ENCODE measurements at regions not wholly inside any gene's neighbourhood (a gene's known extent, or its start where the extent isn't known, plus 50 kb on each side); places are given as distances from the start of the nearest gene placed in this dataset.

DNA sequence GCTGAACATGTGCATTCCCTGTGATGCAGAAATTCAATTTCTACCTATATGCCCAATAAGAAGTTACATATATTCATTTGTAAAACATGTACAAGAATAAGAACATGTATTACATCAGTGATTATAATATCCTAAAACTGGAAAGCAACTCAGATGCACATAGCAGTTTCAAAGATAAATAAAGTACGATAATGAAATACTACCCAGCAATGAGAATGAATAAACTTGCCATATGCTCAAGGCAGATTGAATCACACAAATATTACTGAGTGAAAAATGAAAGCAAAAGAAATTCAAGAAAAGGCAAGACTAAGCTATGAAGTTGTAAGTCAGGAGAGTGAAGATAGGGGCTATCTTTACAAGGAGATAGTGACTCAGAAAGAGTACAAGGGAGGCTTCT is 345.3 kb upstream of the OR4E1 start:
- Histone ChIP-seq H3K36me3 (ENCODE audit: control insufficient read depth in 2 of 2, insufficient read depth in 2 of 2, low read length in 1 of 2) (no peaks in the 10 kb centered on the region), H3K79me2 (ENCODE audit: control insufficient read depth, insufficient read depth, low read length) (no peaks in the 10 kb centered on the region), H3K27ac (ENCODE audit: control insufficient read depth, insufficient read depth) (no peak overlapping the region), H3K27me3 (replicated peaks in 1 of 2; ENCODE audit: control insufficient read depth in 2 of 2, insufficient read depth in 2 of 2, low read length in 1 of 2) (no peaks in the 10 kb centered on the region), H3K4me2 (ENCODE audit: control insufficient read depth, insufficient read depth) (no peak overlapping the region), H3K4me3 (no peak overlapping the region), H3K9me3 (replicated peaks; ENCODE audit: control insufficient read depth, insufficient read depth, low read length) (no peaks in the 10 kb centered on the region), H2AFZ (ENCODE audit: control insufficient read depth, low read depth, low read length) (no peak overlapping the region), H3K4me1 (ENCODE audit: control insufficient read depth, insufficient read depth, low read length) (no peaks in the 10 kb centered on the region), H4K20me1 (ENCODE audit: control insufficient read depth, insufficient read depth) (no peaks in the 10 kb centered on the region), H3K9ac (ENCODE audit: control insufficient read depth, insufficient read depth, low read length) (no peak overlapping the region)
- no peak for DNase-seq (ENCODE audit: low read depth, low spot score)
- no peak for ATAC-seq
- no TSS peak for BruUV-seq (replicated peaks)
- RAD21 ChIA-PET (ENCODE audit: unreplicated experiment) = no interaction called here
- CTCF ChIA-PET = interaction anchor here (1.3 to 2.2 kb wide), 3 partner anchors 18 to 40 kb away, joined by 3 to 6 read pairs (median 4); no protein-coding TSS in a partner anchor
- 23% methylated on average over 1 of the region's 1 CpG for WGBS (ENCODE audit: insufficient coverage, insufficient replicate concordance, low lambda C conversion rate, missing lambda C conversion rate)
- TF ChIP-seq STAT1 (conservative IDR thresholded peaks at IDR 0.05) (no peak), EED (IDR thresholded peaks at IDR 0.05; ENCODE audit: low read depth) (no peak)
- TF ChIP-seq, protein P1, sequence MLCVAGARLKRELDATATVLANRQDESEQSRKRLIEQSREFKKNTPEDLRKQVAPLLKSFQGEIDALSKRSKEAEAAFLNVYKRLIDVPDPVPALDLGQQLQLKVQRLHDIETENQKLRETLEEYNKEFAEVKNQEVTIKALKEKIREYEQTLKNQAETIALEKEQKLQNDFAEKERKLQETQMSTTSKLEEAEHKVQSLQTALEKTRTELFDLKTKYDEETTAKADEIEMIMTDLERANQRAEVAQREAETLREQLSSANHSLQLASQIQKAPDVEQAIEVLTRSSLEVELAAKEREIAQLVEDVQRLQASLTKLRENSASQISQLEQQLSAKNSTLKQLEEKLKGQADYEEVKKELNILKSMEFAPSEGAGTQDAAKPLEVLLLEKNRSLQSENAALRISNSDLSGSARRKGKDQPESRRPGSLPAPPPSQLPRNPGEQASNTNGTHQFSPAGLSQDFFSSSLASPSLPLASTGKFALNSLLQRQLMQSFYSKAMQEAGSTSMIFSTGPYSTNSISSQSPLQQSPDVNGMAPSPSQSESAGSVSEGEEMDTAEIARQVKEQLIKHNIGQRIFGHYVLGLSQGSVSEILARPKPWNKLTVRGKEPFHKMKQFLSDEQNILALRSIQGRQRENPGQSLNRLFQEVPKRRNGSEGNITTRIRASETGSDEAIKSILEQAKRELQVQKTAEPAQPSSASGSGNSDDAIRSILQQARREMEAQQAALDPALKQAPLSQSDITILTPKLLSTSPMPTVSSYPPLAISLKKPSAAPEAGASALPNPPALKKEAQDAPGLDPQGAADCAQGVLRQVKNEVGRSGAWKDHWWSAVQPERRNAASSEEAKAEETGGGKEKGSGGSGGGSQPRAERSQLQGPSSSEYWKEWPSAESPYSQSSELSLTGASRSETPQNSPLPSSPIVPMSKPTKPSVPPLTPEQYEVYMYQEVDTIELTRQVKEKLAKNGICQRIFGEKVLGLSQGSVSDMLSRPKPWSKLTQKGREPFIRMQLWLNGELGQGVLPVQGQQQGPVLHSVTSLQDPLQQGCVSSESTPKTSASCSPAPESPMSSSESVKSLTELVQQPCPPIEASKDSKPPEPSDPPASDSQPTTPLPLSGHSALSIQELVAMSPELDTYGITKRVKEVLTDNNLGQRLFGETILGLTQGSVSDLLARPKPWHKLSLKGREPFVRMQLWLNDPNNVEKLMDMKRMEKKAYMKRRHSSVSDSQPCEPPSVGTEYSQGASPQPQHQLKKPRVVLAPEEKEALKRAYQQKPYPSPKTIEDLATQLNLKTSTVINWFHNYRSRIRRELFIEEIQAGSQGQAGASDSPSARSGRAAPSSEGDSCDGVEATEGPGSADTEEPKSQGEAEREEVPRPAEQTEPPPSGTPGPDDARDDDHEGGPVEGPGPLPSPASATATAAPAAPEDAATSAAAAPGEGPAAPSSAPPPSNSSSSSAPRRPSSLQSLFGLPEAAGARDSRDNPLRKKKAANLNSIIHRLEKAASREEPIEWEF (IDR thresholded peaks at IDR 0.05; ENCODE audit: insufficient replicate concordance, low read depth, low read length) = no peak
- FAIRE-seq = no peak
- SMC1A ChIA-PET (ENCODE audit: uncharacterized antibody, unreplicated experiment) = no interaction called here
- in situ Hi-C loops (cut with MboI) = no loop called here
- intact Hi-C loops (cut with micrococcal nuclease; ENCODE audit: unreplicated experiment) = no loop called here
- POLR2A ChIA-PET = no interaction called here
